Caco-2 (cell line): ENCODE measurements at regions not wholly inside any gene's neighbourhood (a gene's known extent, or its start where the extent isn't known, plus 50 kb on each side); places are given as distances from the start of the nearest gene placed in this dataset.

ENCODE experiments used
- BruUV-seq: library from RNA; stranded (reverse); fragments of 400-500 nt; replicated peaks from 2 replicates; lab custom pipeline; 2021; lab: Mats Ljungman, UMichigan
- CTCF ChIA-PET: fragments of 300-600 bp; sonication (Branson Sonifier 250); formaldehyde crosslinking; loops from one replicate; lab custom pipeline; 2022; ENCODE audit warnings: antibody characterized with exemption; lab: Charles Lee
- POLR2A ChIA-PET: fragments of 300-600 bp; sonication (Branson Sonifier 250); formaldehyde crosslinking; loops from one replicate; lab custom pipeline; 2022; ENCODE audit warnings: antibody characterized with exemption; lab: Charles Lee
- DNase-seq, 2 experiments: peaks; one replicate each; pipeline versions ENCODE4 v3.0.0 to v3.0.0-alpha.2; 2020 to 2022
- H3K27me3 ChIP-seq: replicated peaks from 2 replicates; pipeline ENCODE4 v1.6.0; 2011; ENCODE audit warnings: low read length; ENCODE audit not compliant: control insufficient read depth, insufficient read depth
- H3K36me3 ChIP-seq: 2 replicates; pipeline ENCODE4 v1.5.1; 2011; ENCODE audit warnings: low read length; ENCODE audit not compliant: control insufficient read depth, insufficient read depth
- H3K4me1 ChIP-seq: fragments of 250-450 bp; sonication (Bioruptor Pico); 2 replicates; pipeline ENCODE4 v1.5.1; 2020; ENCODE audit warnings: mild to moderate bottlenecking
- H3K4me3 ChIP-seq: 2 replicates; pipeline ENCODE4 v1.5.1; 2011; ENCODE audit warnings: low read depth, mild to moderate bottlenecking, control low read depth, low read length
- H3K9me3 ChIP-seq: fragments of 250-450 bp; sonication (Bioruptor Pico); 2 replicates; pipeline ENCODE4 v1.5.1; 2020; ENCODE audit warnings: mild to moderate bottlenecking, moderate library complexity
- H3K27ac Mint-ChIP-seq: one replicate; pipeline ENCODE4 v1.8.0; 2022; ENCODE audit warnings: mixed read lengths; ENCODE audit not compliant: unreplicated experiment
- H3K27me3 Mint-ChIP-seq: one replicate; pipeline ENCODE4 v1.8.0; 2022; ENCODE audit warnings: mixed read lengths; ENCODE audit not compliant: insufficient read depth, unreplicated experiment
- H3K36me3 Mint-ChIP-seq: one replicate; pipeline ENCODE4 v1.8.0; 2022; ENCODE audit warnings: mild to moderate bottlenecking, mixed read lengths; ENCODE audit not compliant: insufficient read depth, unreplicated experiment
- H3K4me1 Mint-ChIP-seq: one replicate; pipeline ENCODE4 v1.8.0; 2022; ENCODE audit warnings: low read depth, mixed read lengths; ENCODE audit not compliant: unreplicated experiment
- H3K4me3 Mint-ChIP-seq: one replicate; pipeline ENCODE4 v1.8.0; 2022; ENCODE audit warnings: mild to moderate bottlenecking, moderate library complexity, mixed read lengths; ENCODE audit not compliant: unreplicated experiment
- H3K9me3 Mint-ChIP-seq: one replicate; pipeline ENCODE4 v1.8.0; 2022; ENCODE audit warnings: mixed read lengths; ENCODE audit not compliant: unreplicated experiment
- intact Hi-C: fragments of 100-400 bp; cut with micrococcal nuclease; formaldehyde crosslinking; loops from one replicate; pipeline ENCODE4 v1.10.0; 2022; ENCODE audit not compliant: unreplicated experiment
- TF ChIP-seq, protein P1 (sequence below), 2 experiments: fragments of 200-600 bp in 1 of 2; IDR thresholded peaks; 1 replicate in 1 of 2; 2 replicates in 1 of 2; pipeline versions ENCODE4 v1.5.1 to v1.8.0; 2011 to 2022; ENCODE audit warnings: antibody characterized with exemption in 1 of 2, control low read depth in 1 of 2, inconsistent platforms in 1 of 2, low read depth in 1 of 2, low read length in 1 of 2, mild to moderate bottlenecking in 1 of 2, moderate library complexity in 1 of 2; ENCODE audit not compliant: insufficient read depth in 1 of 2, severe bottlenecking in 1 of 2, unreplicated experiment in 1 of 2

DNA sequence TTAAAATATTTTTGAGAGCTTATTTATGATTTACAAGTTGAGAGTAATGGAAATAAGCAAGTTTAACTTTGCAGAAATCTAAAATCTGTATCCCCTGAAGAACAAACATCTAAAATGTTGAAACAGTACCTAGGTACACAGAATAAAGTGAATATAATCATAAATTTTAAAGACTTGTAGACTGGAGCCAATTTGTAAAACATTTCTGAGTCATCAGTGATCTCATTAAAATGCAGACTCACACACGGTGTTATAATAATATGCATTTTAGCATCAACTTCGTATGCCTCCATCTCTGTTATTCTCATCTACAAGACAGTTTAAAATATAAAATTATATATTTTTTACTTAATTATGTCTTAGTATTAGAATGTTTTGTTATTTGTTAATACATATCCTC lies 399.5 kb upstream of the GOLIM4 start:
- H3K4me1 ChIP-seq = no peaks in the 10 kb centered on the region
- Mint-ChIP-seq H3K9me3 (no peaks in the 10 kb centered on the region), H3K27ac (no peak overlapping the region), H3K4me3 (no peak overlapping the region), H3K27me3 (peaks cover 4% of the 10 kb centered on the region), H3K36me3 (no peaks in the 10 kb centered on the region), H3K4me1 (no peaks in the 10 kb centered on the region)
- no peak for DNase-seq
- TF ChIP-seq, protein P1, sequence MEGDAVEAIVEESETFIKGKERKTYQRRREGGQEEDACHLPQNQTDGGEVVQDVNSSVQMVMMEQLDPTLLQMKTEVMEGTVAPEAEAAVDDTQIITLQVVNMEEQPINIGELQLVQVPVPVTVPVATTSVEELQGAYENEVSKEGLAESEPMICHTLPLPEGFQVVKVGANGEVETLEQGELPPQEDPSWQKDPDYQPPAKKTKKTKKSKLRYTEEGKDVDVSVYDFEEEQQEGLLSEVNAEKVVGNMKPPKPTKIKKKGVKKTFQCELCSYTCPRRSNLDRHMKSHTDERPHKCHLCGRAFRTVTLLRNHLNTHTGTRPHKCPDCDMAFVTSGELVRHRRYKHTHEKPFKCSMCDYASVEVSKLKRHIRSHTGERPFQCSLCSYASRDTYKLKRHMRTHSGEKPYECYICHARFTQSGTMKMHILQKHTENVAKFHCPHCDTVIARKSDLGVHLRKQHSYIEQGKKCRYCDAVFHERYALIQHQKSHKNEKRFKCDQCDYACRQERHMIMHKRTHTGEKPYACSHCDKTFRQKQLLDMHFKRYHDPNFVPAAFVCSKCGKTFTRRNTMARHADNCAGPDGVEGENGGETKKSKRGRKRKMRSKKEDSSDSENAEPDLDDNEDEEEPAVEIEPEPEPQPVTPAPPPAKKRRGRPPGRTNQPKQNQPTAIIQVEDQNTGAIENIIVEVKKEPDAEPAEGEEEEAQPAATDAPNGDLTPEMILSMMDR (IDR thresholded peaks at IDR 0.05; ENCODE audit: insufficient read depth in 1 of 2, low read depth in 1 of 2, low read length in 1 of 2, severe bottlenecking in 1 of 2, unreplicated experiment in 1 of 2) = no peak
- POLR2A ChIA-PET = no interaction called here
- no peaks in the 10 kb centered on the region for H3K27me3 ChIP-seq
- CTCF ChIA-PET = no interaction called here
- no peaks in the 10 kb centered on the region for H3K36me3 ChIP-seq
- no peak overlapping the region for H3K4me3 ChIP-seq
- H3K9me3 ChIP-seq = no peaks in the 10 kb centered on the region
- intact Hi-C loops = no loop called here
- BruUV-seq = no TSS peak

DNA sequence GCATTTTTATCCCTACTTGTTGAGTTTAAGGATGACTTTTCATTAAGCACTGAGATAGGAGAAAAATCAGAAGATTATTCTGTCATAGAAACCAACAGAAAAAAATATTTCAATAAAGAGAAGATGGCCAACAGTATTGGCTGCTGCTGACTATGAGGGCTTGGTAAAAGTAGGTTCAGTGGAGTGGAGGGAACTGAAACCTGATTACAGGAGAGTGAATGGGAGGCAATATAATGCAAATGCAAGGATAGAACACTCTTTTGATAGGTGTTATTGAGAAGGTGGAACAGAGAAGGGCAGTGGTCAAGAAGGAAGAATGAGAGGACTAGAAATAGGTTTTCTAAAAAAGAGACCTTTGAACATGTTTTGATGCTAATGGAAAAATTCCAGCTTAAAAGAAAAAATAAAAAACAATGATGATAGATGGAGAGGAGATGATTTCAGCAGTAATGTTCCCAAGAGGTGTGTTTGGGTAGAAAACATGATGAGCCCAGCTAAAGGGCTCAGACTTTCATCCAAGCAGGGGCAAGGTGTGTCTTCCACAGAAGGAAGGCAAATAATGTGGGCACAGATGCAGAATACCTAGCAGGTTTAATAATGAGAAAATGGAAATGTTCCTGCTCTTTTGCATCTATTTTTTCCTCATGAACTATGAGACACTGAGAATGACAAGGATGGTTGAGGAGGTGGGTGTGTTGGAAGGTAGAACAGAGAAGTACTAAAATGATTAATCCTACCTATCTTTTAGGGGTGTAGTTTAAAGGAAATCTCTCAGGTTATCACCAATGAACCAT lies 397.9 kb upstream of the GOLIM4 start:
- Mint-ChIP-seq H3K4me1 (no peaks in the 10 kb centered on the region), H3K9me3 (no peaks in the 10 kb centered on the region), H3K36me3 (no peaks in the 10 kb centered on the region), H3K27ac (no peak overlapping the region), H3K4me3 (no peak overlapping the region), H3K27me3 (peaks cover 4% of the 10 kb centered on the region)
- ChIA-PET CTCF (no interaction called here), POLR2A (no interaction called here)
- no peaks in the 10 kb centered on the region for H3K9me3 ChIP-seq
- TF ChIP-seq, protein P1 (IDR thresholded peaks at IDR 0.05; ENCODE audit: insufficient read depth in 1 of 2, low read depth in 1 of 2, low read length in 1 of 2, severe bottlenecking in 1 of 2, unreplicated experiment in 1 of 2) = no peak
- H3K4me3 ChIP-seq = no peak overlapping the region
- H3K27me3 ChIP-seq = no peaks in the 10 kb centered on the region
- no peak for DNase-seq
- no TSS peak for BruUV-seq
- H3K36me3 ChIP-seq = no peaks in the 10 kb centered on the region
- H3K4me1 ChIP-seq = no peaks in the 10 kb centered on the region
- intact Hi-C loops = no loop called here

DNA sequence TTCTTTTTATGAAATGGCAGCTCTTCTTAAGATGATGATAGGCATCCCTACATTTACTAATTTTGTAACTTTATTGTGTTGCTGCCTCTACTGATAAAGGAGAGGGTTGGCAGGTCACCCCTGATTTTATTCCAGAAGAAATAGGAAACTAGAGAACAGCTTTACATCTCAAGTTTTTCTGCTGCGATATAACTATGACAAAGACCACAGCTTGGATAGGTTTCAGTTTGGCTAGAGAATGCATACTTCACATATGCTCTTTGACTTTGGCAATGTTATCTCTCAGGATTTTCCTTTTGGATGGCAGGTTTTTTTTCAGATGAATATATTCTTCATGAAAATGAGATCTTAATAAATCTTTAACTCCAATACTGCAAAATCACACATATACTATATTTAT lies 395.3 kb upstream of the GOLIM4 start:
- no peaks in the 10 kb centered on the region for H3K36me3 ChIP-seq
- no peak overlapping the region for H3K27ac Mint-ChIP-seq
- ChIA-PET POLR2A (no interaction called here), CTCF (no interaction called here)
- no peaks in the 10 kb centered on the region for H3K36me3 Mint-ChIP-seq
- H3K9me3 ChIP-seq = no peaks in the 10 kb centered on the region
- intact Hi-C loops = no loop called here
- no TSS peak for BruUV-seq
- no peak overlapping the region for H3K4me3 ChIP-seq
- DNase-seq = no peak
- no peaks in the 10 kb centered on the region for H3K9me3 Mint-ChIP-seq
- H3K27me3 Mint-ChIP-seq = peaks cover 8% of the 10 kb centered on the region
- H3K27me3 ChIP-seq = no peaks in the 10 kb centered on the region
- H3K4me1 ChIP-seq = no peaks in the 10 kb centered on the region
- H3K4me1 Mint-ChIP-seq = no peaks in the 10 kb centered on the region
- no peak overlapping the region for H3K4me3 Mint-ChIP-seq
- TF ChIP-seq, protein P1 (IDR thresholded peaks at IDR 0.05; ENCODE audit: insufficient read depth in 1 of 2, low read depth in 1 of 2, low read length in 1 of 2, severe bottlenecking in 1 of 2, unreplicated experiment in 1 of 2) = no peak
